ENCODE measurements at regions not wholly inside any gene's neighbourhood (a gene's known extent, or its start where the extent isn't known, plus 50 kb on each side); places are given as distances from the start of the nearest gene placed in this dataset.

DNA sequence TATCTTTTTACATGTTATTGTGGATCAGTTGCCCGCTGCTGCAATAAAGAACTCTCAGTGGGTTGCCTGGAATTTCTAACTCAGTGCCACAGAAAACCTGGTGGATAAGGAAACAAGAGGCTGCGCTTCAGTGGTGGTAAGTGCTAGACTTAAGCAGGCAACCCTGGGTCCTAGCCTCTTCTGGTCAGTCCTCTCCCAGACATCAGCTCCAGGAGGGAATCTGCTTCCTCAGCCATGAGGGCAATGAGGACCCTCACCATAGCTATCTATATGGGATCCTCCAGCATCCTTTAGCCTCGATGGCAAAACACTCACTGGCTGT lies 490.7 kb upstream of the SULF2 start:
- no peak for DNase-seq (ENCODE audit: low read depth in 2 of 2)

DNA sequence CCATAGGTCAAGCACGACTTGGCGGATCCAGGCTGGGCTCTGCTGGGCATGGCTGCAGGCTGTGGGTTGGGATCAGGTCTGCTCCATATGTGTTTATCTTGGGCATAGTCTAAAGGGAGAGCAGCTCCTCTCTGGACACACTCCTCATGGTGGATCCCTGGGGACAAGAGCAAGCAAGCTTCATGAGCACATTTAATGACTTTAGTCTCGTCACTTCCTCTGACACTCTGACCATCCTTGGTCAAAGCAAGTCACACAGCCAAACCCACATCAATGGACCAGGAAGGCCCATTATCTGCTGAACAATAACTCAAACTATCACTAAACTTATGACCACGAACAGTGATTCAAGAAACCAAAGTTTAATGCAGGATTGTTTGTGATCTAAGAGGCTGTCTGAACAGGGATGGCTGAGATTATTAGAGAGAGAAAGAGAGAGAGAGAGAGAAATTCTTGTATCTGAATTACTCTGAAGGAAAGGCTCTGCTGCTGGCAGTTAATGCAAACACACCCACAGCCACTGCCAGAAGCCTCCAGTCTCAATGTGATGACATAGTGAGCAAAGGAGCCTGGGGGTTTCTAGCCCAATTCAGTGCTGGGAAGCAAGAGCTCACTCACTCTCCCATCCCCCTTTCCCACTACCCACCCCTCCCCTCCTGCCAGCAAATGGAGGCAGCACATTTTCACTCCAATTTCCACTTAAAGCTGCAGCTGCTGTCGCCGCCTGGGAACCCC lies 490.2 kb upstream of the SULF2 start:
- no peak for DNase-seq (ENCODE audit: low read depth in 2 of 2)

DNA sequence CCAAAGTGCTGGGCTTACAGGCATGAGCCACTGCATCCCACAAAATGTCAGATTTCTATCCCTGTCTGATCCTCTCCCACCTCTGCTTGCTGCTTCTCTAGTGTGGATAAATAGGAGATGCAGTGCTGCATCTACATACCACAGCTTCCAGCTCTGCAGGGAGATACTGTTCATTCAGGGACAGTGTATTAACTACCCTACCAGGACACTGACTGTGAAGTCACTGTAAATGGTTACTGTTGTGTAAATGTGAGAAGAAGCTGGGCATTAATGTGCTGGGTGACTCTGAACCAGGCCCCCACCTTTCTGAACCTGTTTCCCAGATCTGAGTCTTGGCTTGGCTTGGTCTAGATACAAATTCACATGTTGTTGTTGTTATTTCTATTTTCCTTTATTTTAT lies 488.6 kb upstream of the SULF2 start:
- DNase-seq (ENCODE audit: low read depth in 2 of 2): no peak

DNA sequence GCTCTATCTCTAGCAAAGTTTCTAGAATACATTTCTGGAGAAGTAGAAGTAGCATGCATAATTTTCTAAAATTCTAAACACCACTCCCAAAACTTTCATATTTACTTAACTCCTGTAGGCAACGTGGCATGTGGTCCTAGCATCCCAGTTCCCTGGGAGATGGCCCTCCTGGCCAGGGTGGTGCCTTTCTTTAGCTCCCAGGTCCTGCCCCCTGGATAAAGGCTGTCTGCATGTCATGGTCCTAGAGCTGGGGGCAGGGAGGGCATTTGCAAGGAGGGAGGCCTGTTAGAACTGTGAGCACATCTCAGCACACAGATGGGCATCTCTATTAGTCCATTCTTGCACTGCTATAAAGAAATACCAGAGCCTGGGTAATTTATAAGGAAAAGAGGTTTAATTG lies 485.6 kb upstream of the SULF2 start:
- no peak for DNase-seq (ENCODE audit: low read depth in 2 of 2)

DNA sequence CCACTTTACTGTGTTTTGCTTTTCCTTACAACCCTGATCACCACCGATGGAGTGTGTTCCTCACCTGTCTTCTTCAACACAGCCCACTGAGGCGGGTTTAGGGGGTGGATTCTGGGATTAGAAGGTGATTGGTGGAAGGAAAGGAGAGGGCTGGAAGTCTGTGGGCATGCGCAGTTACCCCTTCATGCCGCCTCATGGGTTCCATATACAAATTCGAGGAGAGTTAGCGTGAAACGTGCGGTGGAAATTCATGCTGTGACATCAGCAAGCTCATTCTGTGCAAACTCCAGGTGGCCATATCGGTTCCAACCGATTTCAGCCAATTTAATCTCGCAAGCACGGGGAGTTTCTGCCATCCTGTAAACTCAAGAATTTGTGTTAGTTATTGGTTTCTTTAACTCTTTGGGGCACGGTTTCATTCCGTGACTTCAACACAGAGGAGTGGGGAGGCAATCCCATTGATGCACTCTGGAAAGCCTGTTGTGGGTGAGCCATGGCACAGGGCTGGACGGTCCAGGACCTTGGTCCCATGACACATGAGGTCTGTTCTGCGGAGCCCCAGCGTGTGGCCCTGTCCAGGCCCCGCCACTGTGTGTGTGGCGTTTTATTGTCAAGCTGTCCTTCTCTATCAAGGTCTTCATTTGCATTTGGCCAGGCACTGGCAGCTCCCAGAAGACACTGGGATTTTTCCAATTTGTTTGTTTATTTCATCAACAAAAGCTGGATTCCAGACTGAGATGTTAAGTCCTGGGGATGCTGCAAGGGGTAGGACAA lies 482.8 kb upstream of the SULF2 start:
- DNase-seq (ENCODE audit: low read depth in 2 of 2): no peak

DNA sequence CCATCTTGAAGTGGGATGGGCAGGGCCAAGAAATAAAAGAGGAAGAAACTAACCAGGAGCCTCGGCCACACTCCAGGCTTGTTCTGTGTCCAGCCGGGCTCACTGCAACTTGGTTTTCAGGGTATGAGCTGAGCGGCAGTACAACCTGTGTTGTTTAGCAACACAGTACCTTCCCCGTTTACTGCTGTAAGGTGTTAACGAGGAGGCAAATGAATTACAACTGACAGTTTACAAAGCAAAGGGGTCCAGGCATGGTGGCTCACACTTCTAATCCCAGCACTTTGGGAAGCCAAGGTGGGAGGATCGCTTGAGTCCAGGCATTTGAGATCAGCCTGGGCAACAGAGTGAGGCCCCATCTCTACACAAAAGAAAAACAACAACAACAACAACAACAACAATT lies 481.3 kb upstream of the SULF2 start:
- no peak for DNase-seq (ENCODE audit: low read depth in 2 of 2)

DNA sequence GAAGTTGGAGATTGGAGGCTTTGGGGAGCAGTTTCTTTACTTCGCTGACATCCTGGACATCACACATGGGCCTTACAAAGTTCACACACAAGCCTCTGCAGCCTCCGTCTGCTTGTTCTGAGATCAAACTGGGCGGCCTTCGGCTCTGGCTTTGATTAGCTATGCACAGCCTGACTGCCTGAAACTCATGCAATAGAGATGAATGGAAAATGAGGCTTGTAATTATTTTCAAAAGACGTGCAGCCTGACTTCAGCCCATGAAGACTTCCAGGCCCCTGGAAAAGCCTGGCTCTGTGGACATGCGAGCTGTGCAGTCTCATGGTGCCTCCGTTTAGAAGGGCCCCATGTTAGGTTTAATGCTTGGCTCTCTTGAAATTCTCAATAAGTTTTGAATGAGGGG lies 480.5 kb upstream of the SULF2 start:
- no peak for DNase-seq (ENCODE audit: low read depth in 2 of 2)

DNA sequence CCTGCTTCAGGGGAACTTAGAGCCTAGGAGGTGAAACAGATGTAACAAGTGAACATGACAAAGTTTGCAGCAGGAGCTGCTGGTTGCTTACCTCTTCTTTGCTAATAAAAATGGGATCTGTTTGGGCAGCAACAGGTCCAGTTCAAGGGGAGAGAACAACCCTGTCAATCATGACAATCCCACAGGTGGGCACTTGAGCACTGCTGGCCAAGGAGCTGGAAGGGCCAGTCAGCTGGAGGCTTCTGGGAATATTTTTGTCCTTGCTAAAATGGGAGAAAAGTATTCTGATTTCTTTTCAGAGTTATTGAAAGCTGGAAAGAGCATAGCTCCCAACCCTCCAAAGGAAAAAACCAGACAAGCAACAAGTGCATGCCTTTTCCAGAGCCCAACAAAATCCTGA lies 477.7 kb upstream of the SULF2 start:
- no peak for DNase-seq (ENCODE audit: low read depth in 2 of 2)

DNA sequence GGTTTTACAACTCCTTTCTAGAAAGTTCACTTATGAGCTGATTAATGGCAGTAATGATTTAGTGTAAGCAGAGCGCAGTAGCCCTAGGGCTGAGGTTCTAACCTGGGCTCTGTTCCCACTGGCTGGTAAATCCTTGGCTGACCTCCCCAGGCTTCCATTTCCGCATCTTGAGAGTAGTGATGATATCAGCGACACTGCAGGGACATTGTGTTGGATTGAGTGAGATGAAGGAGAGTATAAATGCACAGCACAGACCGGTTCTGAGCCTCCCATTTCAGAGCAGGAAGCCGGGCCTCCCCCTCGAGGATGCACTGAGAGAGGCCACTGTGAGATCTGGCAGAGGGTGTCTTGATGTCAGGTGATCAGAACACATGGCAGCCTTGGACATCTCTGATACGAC lies 477.2 kb upstream of the SULF2 start:
- no peak for DNase-seq (ENCODE audit: low read depth in 2 of 2)

DNA sequence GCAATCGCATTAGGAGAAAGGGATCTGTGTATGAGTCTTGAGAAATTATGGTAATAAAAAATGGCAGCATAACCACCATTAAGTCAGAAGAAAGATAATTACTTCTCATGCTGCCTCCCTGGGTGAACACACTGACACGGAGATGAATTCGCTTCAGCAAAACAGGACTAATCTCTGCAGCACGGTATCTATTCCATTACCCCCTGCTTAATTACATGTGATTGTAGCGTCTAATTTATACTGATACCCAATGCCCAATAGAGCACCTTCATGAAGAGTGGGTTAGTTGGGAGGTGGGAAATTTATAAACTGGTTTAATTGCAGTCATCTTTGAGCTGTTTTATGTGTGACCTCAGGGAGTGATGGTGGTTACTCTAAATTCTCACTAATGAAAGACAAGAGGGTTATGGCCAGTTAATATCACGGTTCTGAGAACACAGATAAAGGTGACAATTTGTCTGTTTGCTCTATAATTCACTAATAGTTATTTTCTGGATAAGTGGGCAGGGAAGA lies 476.2 kb upstream of the SULF2 start:
- DNase-seq (ENCODE audit: low read depth in 2 of 2): no peak

DNA sequence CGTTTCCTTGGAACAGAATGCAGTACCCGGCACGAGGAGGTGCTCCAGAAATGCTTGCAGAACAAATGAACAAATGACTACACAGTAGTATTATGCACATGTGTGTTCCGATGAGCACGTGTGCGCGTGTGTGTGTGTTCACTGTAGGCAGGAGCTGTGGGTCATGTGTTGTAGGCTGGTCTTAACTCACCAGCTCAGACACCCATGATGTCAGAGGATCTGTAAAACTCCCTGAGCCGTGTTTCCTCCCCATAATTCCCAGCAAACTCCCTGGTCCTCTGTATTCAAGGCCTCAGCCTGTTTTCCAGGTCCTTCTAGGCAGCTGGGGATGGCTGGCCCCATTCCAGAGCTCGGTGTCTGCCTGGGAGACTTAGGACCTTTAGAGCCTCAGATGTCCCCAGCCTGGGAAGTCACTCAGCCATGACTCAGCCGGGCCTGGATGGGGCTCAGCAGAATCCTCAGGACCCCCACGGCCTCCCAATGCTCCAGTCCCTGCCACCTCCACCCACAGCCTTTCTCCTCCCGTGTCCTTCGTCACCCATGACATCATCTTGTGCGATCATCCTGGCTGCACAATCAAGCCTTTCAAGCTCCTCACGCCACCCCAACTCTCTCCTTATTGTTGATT lies 475.0 kb upstream of the SULF2 start:
- no peak for DNase-seq (ENCODE audit: low read depth in 2 of 2)

DNA sequence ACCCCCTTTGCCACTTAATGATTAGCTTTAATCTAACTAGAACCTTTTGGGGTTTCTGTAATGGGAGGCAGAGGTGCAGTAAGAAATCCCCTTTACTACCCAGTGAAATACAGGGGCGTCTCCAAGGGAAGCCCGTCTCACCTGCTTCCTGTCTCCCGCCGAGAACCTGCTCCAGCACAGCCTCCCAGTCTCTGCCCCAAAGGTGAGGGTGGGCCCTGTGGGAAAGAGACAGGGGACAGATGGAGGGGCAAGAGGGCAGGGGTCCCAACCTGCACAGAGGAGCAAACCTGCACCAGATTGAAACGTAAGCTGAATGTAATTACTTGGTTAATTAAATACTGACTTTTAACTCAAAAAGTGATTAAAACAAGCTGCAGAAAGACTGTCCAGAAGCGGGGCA lies 474.2 kb upstream of the SULF2 start:
- DNase-seq (ENCODE audit: low read depth in 2 of 2): no peak

DNA sequence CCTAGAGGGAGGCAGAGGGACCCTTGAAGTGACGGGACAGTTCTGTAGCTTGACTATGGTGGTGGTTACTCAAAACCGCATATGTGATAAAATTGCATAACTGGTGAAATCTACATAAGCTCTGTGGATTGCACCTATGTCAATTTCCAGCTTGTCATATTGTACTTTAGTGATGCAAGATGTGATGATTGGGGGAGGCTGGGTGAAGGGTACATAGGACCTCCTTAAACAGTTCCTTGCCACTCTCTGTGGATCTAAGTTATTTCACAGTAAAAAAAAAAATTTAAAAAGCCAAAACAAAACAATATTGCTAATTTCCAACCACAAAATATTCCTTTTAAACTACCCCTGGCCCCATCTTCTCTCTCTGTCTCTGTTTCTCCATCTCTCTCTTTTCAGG lies 472.6 kb upstream of the SULF2 start:
- DNase-seq (ENCODE audit: low read depth in 2 of 2): no peak

DNA sequence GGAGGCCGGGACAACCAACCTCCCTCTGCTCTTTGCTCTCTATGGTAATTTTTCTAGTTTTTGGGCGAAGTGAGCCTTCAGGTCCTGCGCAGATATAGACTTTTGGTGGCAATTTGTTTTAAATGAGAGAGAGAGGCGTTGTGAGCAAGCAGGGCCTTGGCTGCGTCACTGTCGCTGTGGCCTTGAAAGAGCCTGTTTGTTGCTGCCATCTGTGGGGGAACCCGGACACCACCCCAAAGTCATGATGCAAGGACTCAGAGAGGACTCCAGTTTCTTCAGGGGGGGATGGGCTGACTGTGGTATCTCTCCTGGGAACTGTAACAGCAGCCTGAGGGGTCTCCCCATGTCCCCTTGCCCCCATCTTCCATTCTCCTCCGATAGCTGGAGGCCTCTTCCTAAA lies 462.7 kb upstream of the SULF2 start:
- DNase-seq (ENCODE audit: low read depth in 2 of 2): no peak

DNA sequence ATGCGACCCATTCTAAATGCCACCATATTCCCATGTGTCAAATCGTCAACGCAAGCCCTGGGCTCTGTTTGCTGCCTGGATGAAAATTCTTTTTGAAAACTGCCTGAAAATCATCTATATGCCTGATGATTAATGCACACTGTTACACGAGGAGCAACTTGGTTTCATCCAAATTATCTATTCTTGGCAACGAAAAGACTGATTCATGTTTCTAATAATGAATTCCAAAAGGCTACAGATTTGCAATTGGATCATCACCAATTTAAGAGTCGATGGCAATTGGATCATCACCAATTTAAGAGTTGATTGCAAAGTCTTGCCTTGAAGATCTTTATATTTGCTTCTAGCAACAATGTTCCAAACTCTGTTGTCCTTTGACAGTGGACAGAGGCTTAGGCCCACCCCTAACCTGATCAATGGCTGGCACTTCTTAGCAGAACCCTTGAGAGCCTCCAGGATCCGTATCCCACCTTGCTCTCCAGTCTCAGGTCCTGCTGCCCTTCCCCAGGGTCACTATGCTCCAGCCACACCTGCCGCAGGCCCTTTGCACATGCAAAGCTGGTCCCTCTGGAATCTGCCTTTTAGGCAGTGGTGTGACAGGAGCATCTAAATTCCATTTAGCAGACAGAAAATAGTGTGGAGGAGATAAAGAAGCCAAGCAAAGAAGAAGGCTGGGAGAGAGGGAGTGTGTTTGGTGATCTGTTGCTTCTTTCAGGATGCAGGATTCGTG lies 460.9 kb upstream of the SULF2 start:
- no peak for DNase-seq (ENCODE audit: low read depth in 2 of 2)

DNA sequence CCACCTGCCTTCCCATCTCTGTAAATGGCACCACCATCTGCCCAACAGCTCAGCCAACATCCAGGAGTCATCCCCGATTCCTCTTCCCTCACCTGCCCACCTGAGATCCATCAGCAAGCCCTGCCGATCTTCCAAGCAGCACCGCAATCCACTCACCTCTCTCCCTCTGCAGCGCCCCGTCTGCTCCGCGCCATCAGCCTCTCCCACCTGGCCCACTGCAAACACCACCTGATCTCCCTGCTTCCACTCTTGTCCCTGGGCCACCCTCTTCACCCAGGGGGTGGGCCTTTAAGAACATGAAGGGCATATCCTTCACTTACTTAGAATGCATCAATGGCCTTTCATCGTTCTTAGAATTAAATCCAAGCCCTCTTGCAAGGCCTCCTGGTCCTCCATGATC lies 457.3 kb upstream of the SULF2 start:
- no peak for DNase-seq (ENCODE audit: low read depth in 2 of 2)

DNA sequence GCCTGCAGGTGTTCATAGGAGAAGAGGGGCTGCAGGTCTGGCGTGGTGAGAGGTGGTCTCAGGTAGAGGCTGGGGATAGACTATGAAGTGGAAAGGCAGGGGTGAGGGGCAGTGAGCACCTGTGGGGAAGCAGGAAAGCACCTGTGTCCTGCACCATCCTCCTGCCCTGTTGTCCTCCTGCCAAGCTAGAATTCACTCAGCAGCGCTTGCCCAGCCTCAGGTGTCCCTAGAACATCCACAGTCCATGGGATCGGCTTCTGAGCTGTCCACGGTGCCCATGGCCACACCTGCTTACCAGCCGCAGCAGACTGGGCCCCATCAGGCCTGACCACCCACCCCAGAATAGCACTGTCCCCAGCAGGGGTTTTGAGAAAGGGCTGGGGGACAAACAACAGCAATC lies 456.2 kb upstream of the SULF2 start:
- no peak for DNase-seq (ENCODE audit: low read depth in 2 of 2)

DNA sequence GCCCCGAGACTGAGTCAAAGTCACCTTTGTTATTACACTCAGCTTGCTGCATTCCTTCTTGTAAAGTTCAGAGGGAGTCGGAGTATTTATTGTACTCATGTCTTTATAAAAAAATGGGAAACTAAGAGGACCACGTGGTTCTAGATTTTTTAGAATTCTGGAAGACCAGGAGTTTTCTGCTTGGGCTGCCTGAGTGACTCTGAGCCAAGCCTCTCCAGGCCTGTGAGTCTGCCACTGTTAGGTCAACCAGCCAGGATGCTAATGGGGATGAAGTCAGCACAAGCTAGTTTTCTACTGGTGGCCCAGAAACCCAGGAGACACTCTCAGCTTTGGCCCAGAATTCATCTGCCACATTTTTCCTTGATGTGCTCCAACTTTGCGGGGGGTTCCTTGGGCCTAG lies 453.5 kb upstream of the SULF2 start:
- DNase-seq (ENCODE audit: low read depth in 2 of 2): no peak

DNA sequence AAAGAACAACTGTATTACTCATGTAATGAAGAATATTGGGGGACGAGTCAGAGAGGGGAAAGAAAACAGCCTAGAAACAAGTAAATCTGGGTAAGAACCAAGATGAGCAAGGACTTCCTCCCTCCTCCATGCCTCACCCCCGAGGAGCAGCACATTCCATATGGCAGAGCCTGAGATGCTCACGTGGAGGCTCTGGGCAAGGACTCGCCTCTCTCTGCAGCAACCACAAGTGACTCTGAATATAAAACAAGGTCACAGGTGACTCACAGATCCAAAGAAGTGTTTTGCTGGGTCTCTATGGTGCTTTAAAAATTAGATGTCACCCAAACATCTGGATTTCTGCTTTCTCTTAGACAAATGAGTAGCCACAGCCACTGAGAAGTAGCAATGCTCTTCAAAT lies 453.0 kb upstream of the SULF2 start:
- DNase-seq (ENCODE audit: low read depth in 2 of 2): no peak

DNA sequence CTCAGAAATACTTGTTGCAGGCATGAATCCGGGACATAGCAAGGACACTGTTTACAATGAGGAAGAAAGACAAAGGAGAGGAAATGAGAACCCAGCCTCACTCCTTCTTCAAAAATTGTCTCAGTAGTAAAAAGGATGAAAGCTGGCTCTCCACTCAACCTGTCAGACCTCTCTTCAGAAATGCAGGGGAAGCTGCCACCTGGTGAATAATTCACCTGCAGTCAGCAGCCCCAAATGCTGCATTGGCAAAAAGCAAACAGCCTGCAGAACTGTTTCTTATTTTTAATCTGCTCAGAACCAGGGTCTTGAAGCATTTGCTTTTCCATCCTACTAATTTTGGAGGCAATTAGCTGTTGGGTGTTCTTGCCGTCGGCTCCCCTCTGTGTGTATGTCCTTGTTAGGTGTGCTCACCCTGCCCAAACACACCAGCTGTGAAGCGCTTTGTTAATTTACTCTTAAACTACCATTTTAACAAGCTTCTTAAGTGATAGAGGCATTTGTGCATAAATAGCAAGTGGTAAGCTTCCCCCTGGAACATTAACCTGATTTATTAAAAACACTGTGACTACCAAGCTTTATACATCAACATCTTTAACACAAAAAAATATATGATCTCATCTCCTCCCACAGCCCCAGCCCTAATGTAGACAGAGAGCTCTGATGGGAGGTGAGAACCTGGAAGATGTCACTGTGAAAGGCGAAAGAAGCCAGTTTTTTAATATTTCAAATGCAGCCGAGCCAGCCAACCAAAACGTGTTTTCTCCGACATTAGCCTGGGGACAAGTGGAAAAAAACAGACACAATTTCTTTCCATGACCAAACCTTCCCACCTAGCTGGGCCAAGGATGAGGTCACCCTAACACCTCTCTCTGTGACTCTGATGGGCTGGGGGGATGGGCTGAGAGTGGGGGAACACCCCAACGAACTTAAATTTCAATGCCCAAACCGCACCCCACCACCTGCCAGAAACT lies 451.0 kb upstream of the SULF2 start:
- no peak for DNase-seq (ENCODE audit: low read depth in 2 of 2)

DNA sequence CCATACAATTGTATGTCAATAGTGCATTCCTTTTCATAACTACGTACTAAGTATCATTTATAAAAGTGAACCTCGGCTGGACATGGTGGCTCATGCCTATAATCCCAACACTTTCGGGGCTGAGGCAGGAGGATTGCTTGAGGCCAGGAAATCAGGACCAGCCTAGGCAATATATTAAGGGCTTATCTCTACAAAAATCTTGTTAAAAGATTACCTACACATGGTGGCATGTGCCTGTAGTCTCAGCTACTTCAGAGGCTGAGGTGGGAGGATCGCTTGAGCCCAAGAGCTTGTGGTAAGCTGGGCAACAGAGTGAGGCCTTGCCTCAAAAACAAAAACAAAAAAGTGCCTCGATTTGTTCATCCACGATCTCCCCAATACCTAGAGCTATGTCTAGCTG lies 449.7 kb upstream of the SULF2 start:
- no peak for DNase-seq (ENCODE audit: low read depth in 2 of 2)
